CD4-positive, alpha-beta T cell (primary cell): ENCODE measurements at regions not wholly inside any gene's neighbourhood (a gene's known extent, or its start where the extent isn't known, plus 50 kb on each side); places are given as distances from the start of the nearest gene placed in this dataset.

Experiments
- ATAC-seq: fragments of 200-7000 bp; cut with Tn5 transposase; one replicate; pipeline ENCODE4 v1.10.0; 2022; ENCODE audit warnings: mild to moderate bottlenecking; ENCODE audit not compliant: poor library complexity
- CTCF ChIA-PET: fragments of 350-600 bp; sonication (Branson Sonifier 250); formaldehyde crosslinking; loops from one replicate; lab custom pipeline; 2021; ENCODE audit warnings: antibody characterized with exemption, inconsistent platforms; lab: Charles Lee
- POLR2A ChIA-PET: fragments of 350-600 bp; sonication (Branson Sonifier 250); formaldehyde crosslinking; loops from one replicate; lab custom pipeline; 2021; ENCODE audit warnings: antibody characterized with exemption, inconsistent platforms; lab: Charles Lee
- DNase-seq, 14 experiments: peaks; one replicate each; pipeline ENCODE4 v3.0.0-alpha.2; 2013 to 2020; ENCODE audit warnings: mixed read lengths in 2 of 14
- H3K27ac ChIP-seq, 2 donors: one replicate each; pipeline versions ENCODE4 v1.5.1 to v1.7.0; 2013; ENCODE audit warnings: low read length in 2 of 2, low read depth in 1 of 2, mild to moderate bottlenecking in 1 of 2
- H3K27me3 ChIP-seq, 2 experiments: 1 replicate in 1 of 2; 2 replicates in 1 of 2; pipeline versions ENCODE4 v1.6.1 to v1.7.0; 2013; ENCODE audit warnings: low read length in 2 of 2, control low read depth in 1 of 2, mild to moderate bottlenecking in 1 of 2, moderate library complexity in 1 of 2; ENCODE audit not compliant: insufficient read depth in 2 of 2, control insufficient read depth in 1 of 2
- H3K36me3 ChIP-seq: one replicate; pipeline ENCODE4 v1.6.1; 2013; ENCODE audit warnings: low read length, control low read depth; ENCODE audit not compliant: insufficient read depth
- H3K4me1 ChIP-seq: one replicate; pipeline ENCODE4 v1.6.1; 2013; ENCODE audit warnings: low read length, control low read depth; ENCODE audit not compliant: insufficient read depth
- H3K4me3 ChIP-seq: one replicate; pipeline ENCODE4 v1.5.1; 2013; ENCODE audit warnings: mild to moderate bottlenecking, low read length, moderate library complexity
- H3K9me3 ChIP-seq, 2 experiments: 1 replicate in 1 of 2; 2 replicates in 1 of 2; pipeline versions ENCODE4 v1.6.1 to v1.7.0; 2013; ENCODE audit warnings: low read length in 2 of 2, mild to moderate bottlenecking in 2 of 2, control low read depth in 1 of 2, moderate library complexity in 1 of 2; ENCODE audit not compliant: control insufficient read depth in 1 of 2, insufficient read depth in 1 of 2
- H3K27ac Mint-ChIP-seq: one replicate; pipeline ENCODE4 v1.8.0; 2020; ENCODE audit warnings: mixed read lengths
- H3K27me3 Mint-ChIP-seq: one replicate; pipeline ENCODE4 v1.8.0; 2021; ENCODE audit warnings: mixed read lengths
- H3K36me3 Mint-ChIP-seq: one replicate; pipeline ENCODE4 v1.8.0; 2021; ENCODE audit warnings: low read depth, mixed read lengths
- H3K4me1 Mint-ChIP-seq: one replicate; pipeline ENCODE4 v1.8.0; 2021; ENCODE audit warnings: low read depth, mixed read lengths
- H3K4me3 Mint-ChIP-seq: one replicate; pipeline ENCODE4 v1.8.0; 2020; ENCODE audit warnings: mild to moderate bottlenecking, mixed read lengths
- H3K9me3 Mint-ChIP-seq: one replicate; pipeline ENCODE4 v1.8.0; 2020; ENCODE audit warnings: mixed read lengths
- CTCF ChIP-seq: fragments of 200-600 bp; IDR thresholded peaks from one replicate; pipeline ENCODE4 v1.8.0; 2022; ENCODE audit warnings: antibody characterized with exemption, mild to moderate bottlenecking
- intact Hi-C, 2 experiments: fragments of 100-400 bp; cut with DNase I in 1 of 2; cut with micrococcal nuclease in 1 of 2; formaldehyde crosslinking; loops; one replicate each; pipeline versions ENCODE4 v1.15.1 to v1.9.0; 2023 to 2025; cut with DNase I, micrococcal nuclease

- Histone ChIP-seq H3K9me3 (peaks cover 15 to 20% of the 10 kb centered on the region in 2 experiments), H3K36me3 (no peaks in the 10 kb centered on the region), H3K4me3 (no peak overlapping the region), H3K27me3 (no peaks in the 10 kb centered on the region), H3K4me1 (no peaks in the 10 kb centered on the region), H3K27ac (no peak overlapping the region)
- Mint-ChIP-seq H3K9me3 (peaks cover 14% of the 10 kb centered on the region), H3K27ac (no peak overlapping the region), H3K4me3 (no peak overlapping the region), H3K4me1 (no peaks in the 10 kb centered on the region), H3K27me3 (peaks cover 5% of the 10 kb centered on the region), H3K36me3 (peaks cover 16% of the 10 kb centered on the region)
- POLR2A ChIA-PET: no interaction called here
- no peak for TF ChIP-seq CTCF
- DNase-seq: no peak
- CTCF ChIA-PET: no interaction called here
- no peak for ATAC-seq
- intact Hi-C loops: no loop called here
These were observed 87.7 kb downstream of the SEM1 start for GRCh38 chr7:96621932-96622331.

DNA sequence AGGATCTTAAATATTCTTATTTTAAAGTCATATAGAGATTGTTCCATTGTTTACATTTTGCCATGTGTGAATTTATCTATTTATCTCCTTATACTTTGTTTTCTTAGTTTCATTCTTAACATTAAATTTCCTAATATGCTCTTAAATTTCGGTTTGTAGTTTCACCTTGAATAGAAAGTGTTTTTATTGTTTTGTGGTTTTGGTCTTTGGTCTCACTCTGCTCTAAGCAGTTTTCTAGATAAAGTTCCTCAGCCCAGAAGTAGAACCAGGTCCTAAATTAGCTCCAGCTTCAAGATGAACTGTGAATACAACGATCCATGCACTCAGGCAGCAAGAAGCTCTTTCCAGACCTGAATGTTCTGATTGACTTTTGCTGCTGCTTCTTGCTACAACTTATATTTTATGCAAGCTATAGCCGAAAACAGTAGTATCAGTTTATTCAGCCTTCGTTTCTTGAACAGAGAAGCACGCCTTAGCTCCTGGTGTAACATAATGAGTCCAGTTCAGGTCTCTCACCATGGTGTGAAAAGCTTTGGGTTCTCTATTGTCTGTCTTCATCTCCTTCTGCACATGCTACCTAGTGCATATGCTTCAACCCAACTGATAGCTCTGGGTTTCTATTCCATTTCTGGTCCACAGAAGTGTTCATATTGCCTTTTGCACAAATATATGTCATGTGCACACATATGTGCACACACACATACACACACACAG is 95.3 kb downstream of the SEM1 start:
- DNase-seq (no peak), ATAC-seq (no peak)
- Histone ChIP-seq H3K27ac (no peak overlapping the region), H3K36me3 (no peaks in the 10 kb centered on the region), H3K4me1 (no peaks in the 10 kb centered on the region), H3K4me3 (no peak overlapping the region), H3K9me3 (peaks cover 10 to 30% of the 10 kb centered on the region in 2 experiments), H3K27me3 (no peaks in the 10 kb centered on the region)
- peaks cover 5% of the 10 kb centered on the region for H3K36me3 Mint-ChIP-seq
- no peak overlapping the region for H3K4me3 Mint-ChIP-seq
- peaks cover 21% of the 10 kb centered on the region for H3K9me3 Mint-ChIP-seq
- intact Hi-C loops: no loop called here
- H3K4me1 Mint-ChIP-seq: no peaks in the 10 kb centered on the region
- ChIA-PET POLR2A (no interaction called here), CTCF (no interaction called here)
- no peak for TF ChIP-seq CTCF
- no peak overlapping the region for H3K27ac Mint-ChIP-seq
- H3K27me3 Mint-ChIP-seq: peaks cover 15% of the 10 kb centered on the region

DNA sequence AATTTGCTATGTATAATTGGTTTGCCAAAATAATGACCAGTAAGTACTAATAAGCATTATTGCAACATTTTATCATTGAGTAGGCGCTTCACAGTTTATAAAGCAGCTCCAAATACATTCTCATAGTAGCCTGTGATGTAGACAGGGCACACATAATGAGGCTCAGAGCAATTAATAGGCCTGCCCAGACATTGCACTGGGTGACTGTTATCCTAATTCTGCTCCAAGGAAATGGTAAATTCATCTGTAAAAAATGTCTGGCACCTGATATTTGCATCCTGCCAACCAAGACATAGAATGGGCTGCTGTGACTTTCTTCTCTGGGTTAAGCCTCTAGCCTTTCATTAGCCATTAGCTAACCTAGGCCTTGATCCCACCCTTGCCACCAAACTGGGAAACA is 97.6 kb downstream of the SEM1 start:
- no peak for ATAC-seq
- intact Hi-C loops: no loop called here
- Histone ChIP-seq H3K36me3 (no peaks in the 10 kb centered on the region), H3K4me1 (no peaks in the 10 kb centered on the region), H3K9me3 (peaks cover 8 to 11% of the 10 kb centered on the region in 2 experiments), H3K27ac (no peak overlapping the region), H3K27me3 (no peaks in the 10 kb centered on the region), H3K4me3 (no peak overlapping the region)
- TF ChIP-seq CTCF: no peak
- DNase-seq: no peak
- ChIA-PET POLR2A (no interaction called here), CTCF (no interaction called here)
- no peak overlapping the region for H3K27ac Mint-ChIP-seq
- H3K4me3 Mint-ChIP-seq: no peak overlapping the region
- peaks cover 12% of the 10 kb centered on the region for H3K9me3 Mint-ChIP-seq
- peaks cover 16% of the 10 kb centered on the region for H3K27me3 Mint-ChIP-seq
- H3K36me3 Mint-ChIP-seq: no peaks in the 10 kb centered on the region
- H3K4me1 Mint-ChIP-seq: no peaks in the 10 kb centered on the region
